ENCODE measurements at regions not wholly inside any gene's neighbourhood (a gene's known extent, or its start where the extent isn't known, plus 50 kb on each side); places are given as distances from the start of the nearest gene placed in this dataset.

GRCh38 chr2:19611491-19612332 is 253.3 kb upstream of the OSR1 start:
- H3K36me3 ChIP-seq (ENCODE audit: insufficient read depth, low read length) = no peaks in the 10 kb centered on the region
- peak overlapping the region; percentile 57 for H3K4me2 ChIP-seq (ENCODE audit: low read length)
- H3K27me3 ChIP-seq (ENCODE audit: control insufficient read depth, insufficient read depth, low read length) = no peaks in the 10 kb centered on the region
- peak overlapping the region; percentile 62 for H3K9ac ChIP-seq (ENCODE audit: low read depth, low read length)
- peaks cover 67% of the 10 kb centered on the region for H3K4me1 ChIP-seq (ENCODE audit: control insufficient read depth, insufficient read depth, low read length)
- no peak overlapping the region for H3K4me3 ChIP-seq (ENCODE audit: low read length)
- H3K9me3 ChIP-seq (replicated peaks; ENCODE audit: low read length) = peaks cover 4% of the 10 kb centered on the region

GRCh38 chr2:19609266-19609665 is 250.8 kb upstream of the OSR1 start:
- H3K4me3 ChIP-seq (ENCODE audit: low read length) = no peak overlapping the region
- H3K4me2 ChIP-seq (ENCODE audit: low read length) = no peak overlapping the region
- H3K9me3 ChIP-seq (replicated peaks; ENCODE audit: low read length) = no peaks in the 10 kb centered on the region
- H3K4me1 ChIP-seq (ENCODE audit: control insufficient read depth, insufficient read depth, low read length) = peaks cover 60% of the 10 kb centered on the region
- no peaks in the 10 kb centered on the region for H3K36me3 ChIP-seq (ENCODE audit: insufficient read depth, low read length)
- H3K9ac ChIP-seq (ENCODE audit: low read depth, low read length) = peak overlapping the region; percentile 68
- H3K27me3 ChIP-seq (ENCODE audit: control insufficient read depth, insufficient read depth, low read length) = no peaks in the 10 kb centered on the region

- no peaks in the 10 kb centered on the region for H3K27me3 ChIP-seq (ENCODE audit: control insufficient read depth, insufficient read depth, low read length)
- H3K4me2 ChIP-seq (ENCODE audit: low read length) = peak overlapping the region; percentile 71
- H3K4me3 ChIP-seq (ENCODE audit: low read length) = peak overlapping the region; percentile 40
- peak overlapping the region; percentile 68 for H3K9ac ChIP-seq (ENCODE audit: low read depth, low read length)
- H3K36me3 ChIP-seq (ENCODE audit: insufficient read depth, low read length) = no peaks in the 10 kb centered on the region
- H3K9me3 ChIP-seq (replicated peaks; ENCODE audit: low read length) = no peaks in the 10 kb centered on the region
- peaks cover 50% of the 10 kb centered on the region for H3K4me1 ChIP-seq (ENCODE audit: control insufficient read depth, insufficient read depth, low read length)
These were observed 249.7 kb upstream of the OSR1 start for GRCh38 chr2:19607931-19608771.

- Histone ChIP-seq H3K9ac (ENCODE audit: low read depth, low read length) (peak overlapping the region; percentile 68), H3K9me3 (replicated peaks; ENCODE audit: low read length) (no peaks in the 10 kb centered on the region), H3K36me3 (ENCODE audit: insufficient read depth, low read length) (no peaks in the 10 kb centered on the region)
These were observed 249.0 kb upstream of the OSR1 start for GRCh38 chr2:19607400-19607799.

GRCh38 chr2:19600982-19601381 is 242.6 kb upstream of the OSR1 start:
- H3K9ac ChIP-seq (ENCODE audit: low read depth, low read length) = no peak overlapping the region
- H3K4me1 ChIP-seq (ENCODE audit: control insufficient read depth, insufficient read depth, low read length) = peaks cover 7% of the 10 kb centered on the region
- H3K27me3 ChIP-seq (ENCODE audit: control insufficient read depth, insufficient read depth, low read length) = no peaks in the 10 kb centered on the region
- H3K36me3 ChIP-seq (ENCODE audit: insufficient read depth, low read length) = no peaks in the 10 kb centered on the region
- no peak overlapping the region for H3K4me2 ChIP-seq (ENCODE audit: low read length)
- no peak overlapping the region for H3K4me3 ChIP-seq (ENCODE audit: low read length)
- H3K9me3 ChIP-seq (replicated peaks; ENCODE audit: low read length) = no peaks in the 10 kb centered on the region

More at GRCh38 chr2:19607400-19607799, 249.0 kb upstream of the OSR1 start:
- Histone ChIP-seq H3K4me2 (ENCODE audit: low read length) (peak overlapping the region; percentile 71), H3K27me3 (ENCODE audit: control insufficient read depth, insufficient read depth, low read length) (no peaks in the 10 kb centered on the region), H3K4me1 (ENCODE audit: control insufficient read depth, insufficient read depth, low read length) (peaks cover 44% of the 10 kb centered on the region), H3K4me3 (ENCODE audit: low read length) (peak overlapping the region; percentile 40)

- Histone ChIP-seq H3K27me3 (ENCODE audit: control insufficient read depth, insufficient read depth, low read length) (no peaks in the 10 kb centered on the region), H3K9ac (ENCODE audit: low read depth, low read length) (no peak overlapping the region), H3K4me2 (ENCODE audit: low read length) (no peak overlapping the region), H3K4me1 (ENCODE audit: control insufficient read depth, insufficient read depth, low read length) (peaks cover 7% of the 10 kb centered on the region), H3K36me3 (ENCODE audit: insufficient read depth, low read length) (no peaks in the 10 kb centered on the region), H3K9me3 (replicated peaks; ENCODE audit: low read length) (no peaks in the 10 kb centered on the region), H3K4me3 (ENCODE audit: low read length) (no peak overlapping the region)
These were observed 242.1 kb upstream of the OSR1 start for GRCh38 chr2:19600506-19600905.

- Histone ChIP-seq H3K9me3 (replicated peaks; ENCODE audit: low read length) (no peaks in the 10 kb centered on the region), H3K4me2 (ENCODE audit: low read length) (no peak overlapping the region), H3K4me1 (ENCODE audit: control insufficient read depth, insufficient read depth, low read length) (peaks cover 7% of the 10 kb centered on the region), H3K4me3 (ENCODE audit: low read length) (no peak overlapping the region), H3K36me3 (ENCODE audit: insufficient read depth, low read length) (no peaks in the 10 kb centered on the region), H3K9ac (ENCODE audit: low read depth, low read length) (no peak overlapping the region), H3K27me3 (ENCODE audit: control insufficient read depth, insufficient read depth, low read length) (no peaks in the 10 kb centered on the region)
These were observed 240.5 kb upstream of the OSR1 start for GRCh38 chr2:19598971-19599370.

- no peak overlapping the region for H3K9ac ChIP-seq (ENCODE audit: low read depth, low read length)
- H3K27me3 ChIP-seq (ENCODE audit: control insufficient read depth, insufficient read depth, low read length) = no peaks in the 10 kb centered on the region
- no peak overlapping the region for H3K4me3 ChIP-seq (ENCODE audit: low read length)
- no peak overlapping the region for H3K4me2 ChIP-seq (ENCODE audit: low read length)
- H3K36me3 ChIP-seq (ENCODE audit: insufficient read depth, low read length) = no peaks in the 10 kb centered on the region
- no peaks in the 10 kb centered on the region for H3K9me3 ChIP-seq (replicated peaks; ENCODE audit: low read length)
- no peaks in the 10 kb centered on the region for H3K4me1 ChIP-seq (ENCODE audit: control insufficient read depth, insufficient read depth, low read length)
These were observed 233.8 kb upstream of the OSR1 start for GRCh38 chr2:19592197-19592596.

- H3K9me3 ChIP-seq (replicated peaks; ENCODE audit: low read length) = no peaks in the 10 kb centered on the region
- no peaks in the 10 kb centered on the region for H3K4me1 ChIP-seq (ENCODE audit: control insufficient read depth, insufficient read depth, low read length)
- no peak overlapping the region for H3K4me2 ChIP-seq (ENCODE audit: low read length)
- no peaks in the 10 kb centered on the region for H3K27me3 ChIP-seq (ENCODE audit: control insufficient read depth, insufficient read depth, low read length)
- no peak overlapping the region for H3K4me3 ChIP-seq (ENCODE audit: low read length)
- no peaks in the 10 kb centered on the region for H3K36me3 ChIP-seq (ENCODE audit: insufficient read depth, low read length)
- no peak overlapping the region for H3K9ac ChIP-seq (ENCODE audit: low read depth, low read length)
These were observed 231.4 kb upstream of the OSR1 start for GRCh38 chr2:19589791-19590190.

- Histone ChIP-seq H3K9me3 (replicated peaks; ENCODE audit: low read length) (no peaks in the 10 kb centered on the region), H3K4me1 (ENCODE audit: control insufficient read depth, insufficient read depth, low read length) (peaks cover 12% of the 10 kb centered on the region), H3K4me3 (ENCODE audit: low read length) (no peak overlapping the region), H3K9ac (ENCODE audit: low read depth, low read length) (no peak overlapping the region), H3K36me3 (ENCODE audit: insufficient read depth, low read length) (no peaks in the 10 kb centered on the region), H3K27me3 (ENCODE audit: control insufficient read depth, insufficient read depth, low read length) (no peaks in the 10 kb centered on the region), H3K4me2 (ENCODE audit: low read length) (no peak overlapping the region)
These were observed 222.4 kb upstream of the OSR1 start for GRCh38 chr2:19580830-19581229.

- Histone ChIP-seq H3K9me3 (replicated peaks; ENCODE audit: low read length) (no peaks in the 10 kb centered on the region), H3K4me3 (ENCODE audit: low read length) (no peak overlapping the region), H3K27me3 (ENCODE audit: control insufficient read depth, insufficient read depth, low read length) (no peaks in the 10 kb centered on the region), H3K9ac (ENCODE audit: low read depth, low read length) (no peak overlapping the region), H3K36me3 (ENCODE audit: insufficient read depth, low read length) (no peaks in the 10 kb centered on the region), H3K4me2 (ENCODE audit: low read length) (no peak overlapping the region), H3K4me1 (ENCODE audit: control insufficient read depth, insufficient read depth, low read length) (peaks cover 12% of the 10 kb centered on the region)
These were observed 221.8 kb upstream of the OSR1 start for GRCh38 chr2:19580264-19580663.

Data from skeletal muscle satellite cell (primary cell).